WTC11 (cell line): ENCODE measurements at regions not wholly inside any gene's neighbourhood (a gene's known extent, or its start where the extent isn't known, plus 50 kb on each side); places are given as distances from the start of the nearest gene placed in this dataset.

Experiments
- ATAC-seq: fragments of 200-7000 bp; cut with Tn5 transposase; 2 replicates; pipeline ENCODE4 v1.10.0; 2021; ENCODE audit warnings: mild to moderate bottlenecking, moderate library complexity
- CTCF ChIA-PET: fragments of 300-600 bp; sonication (Branson Sonifier 250); formaldehyde crosslinking; loops from one replicate; lab custom pipeline; 2021; ENCODE audit warnings: antibody characterized with exemption; lab: Charles Lee
- POLR2A ChIA-PET: fragments of 350-600 bp; sonication (Branson Sonifier 250); formaldehyde crosslinking; loops from one replicate; lab custom pipeline; 2021; ENCODE audit warnings: antibody characterized with exemption; lab: Charles Lee
- DNase-seq: peaks from one replicate; pipeline ENCODE4 v3.0.0; 2021; ENCODE audit warnings: low spot score
- H3K27ac Mint-ChIP-seq: 2 replicates; pipeline ENCODE4 v1.8.0; 2021; ENCODE audit warnings: mixed read lengths
- H3K27me3 Mint-ChIP-seq: 2 replicates; pipeline ENCODE4 v1.8.0; 2021; ENCODE audit warnings: low read depth, mild to moderate bottlenecking, moderate library complexity, mixed read lengths
- H3K36me3 Mint-ChIP-seq: 2 replicates; pipeline ENCODE4 v1.8.0; 2021; ENCODE audit warnings: mixed read lengths
- H3K4me1 Mint-ChIP-seq: 2 replicates; pipeline ENCODE4 v1.8.0; 2022; ENCODE audit warnings: mixed read lengths
- H3K4me3 Mint-ChIP-seq: 2 replicates; pipeline ENCODE4 v1.8.0; 2021; ENCODE audit warnings: mild to moderate bottlenecking, moderate library complexity, mixed read lengths
- H3K9me3 Mint-ChIP-seq: 2 replicates; pipeline ENCODE4 v1.8.0; 2021; ENCODE audit warnings: mixed read lengths
- AR ChIP-seq: fragments of 250-450 bp; sonication (Bioruptor Pico); IDR thresholded peaks from 2 replicates; pipeline ENCODE4 v1.9.0; 2021; ENCODE audit warnings: mild to moderate bottlenecking
- CREM ChIP-seq: sonication (generic); formaldehyde crosslinking; IDR thresholded peaks from 2 replicates; pipeline ENCODE4 v1.8.1; 2022; ENCODE audit warnings: mild to moderate bottlenecking, missing genetic modification reagents, moderate library complexity
- CTCF ChIP-seq: fragments of 200-600 bp; IDR thresholded peaks from 2 replicates; pipeline ENCODE4 v1.8.0; 2022; ENCODE audit warnings: antibody characterized with exemption
- ERG ChIP-seq: fragments of 250-450 bp; sonication (Bioruptor Pico); IDR thresholded peaks from 2 replicates; pipeline ENCODE4 v1.8.0; 2021; ENCODE audit warnings: mild to moderate bottlenecking
- GABPB1 ChIP-seq: sonication (generic); formaldehyde crosslinking; IDR thresholded peaks from 2 replicates; pipeline ENCODE4 v1.8.1; 2023; ENCODE audit warnings: mild to moderate bottlenecking, missing genetic modification reagents
- GTF2I ChIP-seq: fragments of 250-450 bp; sonication (Bioruptor Pico); conservative IDR thresholded peaks from 2 replicates; pipeline ENCODE4 v1.4.0; 2021; ENCODE audit warnings: mild to moderate bottlenecking
- NFATC4 ChIP-seq: fragments of 250-450 bp; sonication (Bioruptor Pico); IDR thresholded peaks from 2 replicates; pipeline ENCODE4 v1.9.0; 2021; ENCODE audit warnings: mild to moderate bottlenecking
- NR1H2 ChIP-seq: sonication (generic); formaldehyde crosslinking; IDR thresholded peaks from 2 replicates; pipeline ENCODE4 v1.9.0; 2021; ENCODE audit warnings: mild to moderate bottlenecking, moderate library complexity, missing genetic modification reagents
- PRDM15 ChIP-seq: sonication (generic); formaldehyde crosslinking; IDR thresholded peaks from 2 replicates; pipeline ENCODE4 v1.8.0; 2022; ENCODE audit warnings: missing genetic modification reagents
- TCF7 ChIP-seq: sonication (generic); formaldehyde crosslinking; IDR thresholded peaks from 2 replicates; pipeline ENCODE4 v1.8.0; 2022; ENCODE audit warnings: mild to moderate bottlenecking, low read depth, missing genetic modification reagents, moderate library complexity
- ZMAT4 ChIP-seq: fragments of 250-450 bp; sonication (Bioruptor Pico); IDR thresholded peaks from 2 replicates; pipeline ENCODE4 v1.9.0; 2021; ENCODE audit warnings: mild to moderate bottlenecking
- ZNF138 ChIP-seq: sonication (generic); formaldehyde crosslinking; conservative IDR thresholded peaks from 2 replicates; pipeline ENCODE4 v1.8.1; 2022; ENCODE audit warnings: mild to moderate bottlenecking, moderate library complexity, missing genetic modification reagents
- ZNF232 ChIP-seq: sonication (generic); formaldehyde crosslinking; IDR thresholded peaks from 2 replicates; pipeline ENCODE4 v1.8.0; 2022; ENCODE audit warnings: mild to moderate bottlenecking, missing genetic modification reagents
- ZNF425 ChIP-seq: fragments of 250-450 bp; sonication (Bioruptor Pico); conservative IDR thresholded peaks from 2 replicates; pipeline ENCODE4 v1.9.0; 2021; ENCODE audit warnings: mild to moderate bottlenecking
- ZSCAN18 ChIP-seq: fragments of 250-450 bp; sonication (Bioruptor Pico); IDR thresholded peaks from 2 replicates; pipeline ENCODE4 v2.1.2; 2022; ENCODE audit warnings: mild to moderate bottlenecking, moderate library complexity

GRCh38 chr2:145811276-145812164 is 1291.6 kb upstream of the ZEB2 start (continued):
- no peak for TF ChIP-seq ZNF425 (CRISPR knock-in tag)
- no peak for TF ChIP-seq ZMAT4 (CRISPR knock-in tag)
- TF ChIP-seq ZNF138 (CRISPR knock-in tag) = no peak
- no peak for TF ChIP-seq CREM (CRISPR knock-in tag)
- TF ChIP-seq, all 79 proteins: peak for 0

- DNase-seq = no peak
- ATAC-seq = no peak
- no peak for TF ChIP-seq CTCF
- no peak for TF ChIP-seq ZNF425 (CRISPR knock-in tag)
- TF ChIP-seq AR = no peak
- TF ChIP-seq ZSCAN18 (CRISPR knock-in tag) = no peak
- TF ChIP-seq ZNF232 = no peak
- no peak for TF ChIP-seq GABPB1 (CRISPR knock-in tag)
- TF ChIP-seq TCF7 (CRISPR knock-in tag) = no peak
- no peak for TF ChIP-seq PRDM15 (CRISPR knock-in tag)
- no peak for TF ChIP-seq GTF2I (CRISPR knock-in tag)
- TF ChIP-seq NFATC4 = no peak
- no peak for TF ChIP-seq ERG (CRISPR knock-in tag)
- TF ChIP-seq NR1H2 (CRISPR knock-in tag) = no peak
Observed at GRCh38 chr2:145807968-145808367, 1288.0 kb upstream of the ZEB2 start.

More at GRCh38 chr2:145807968-145808367, 1288.0 kb upstream of the ZEB2 start:
- peaks cover 7% of the 10 kb centered on the region; the same call in 1 of the 2 replicates for H3K9me3 Mint-ChIP-seq
- ChIA-PET POLR2A (no interaction called here), CTCF (no interaction called here)
- no peak overlapping the region for H3K27ac Mint-ChIP-seq
- H3K27me3 Mint-ChIP-seq = no peaks in the 10 kb centered on the region
- no peaks in the 10 kb centered on the region for H3K36me3 Mint-ChIP-seq
- no peak overlapping the region for H3K4me3 Mint-ChIP-seq
- H3K4me1 Mint-ChIP-seq = no peaks in the 10 kb centered on the region; the same call in 1 of the 2 replicates
